Vagina (tissue), 2 donors: ENCODE measurements at regions not wholly inside any gene's neighbourhood (a gene's known extent, or its start where the extent isn't known, plus 50 kb on each side); places are given as distances from the start of the nearest gene placed in this dataset.

Experiments
- POLR2AphosphoS5 ChIP-seq, 2 donors: sonication (generic); formaldehyde crosslinking; IDR thresholded peaks; one replicate each; pipeline ENCODE4 v1.9.0; 2017; ENCODE audit warnings: antibody characterized with exemption in 2 of 2, mild to moderate bottlenecking in 2 of 2, low read depth in 1 of 2; ENCODE audit not compliant: insufficient read depth in 1 of 2
- TF ChIP-seq, protein P1 (sequence below), 3 experiments: fragments of 450-650 bp in 2 of 3; fragments of 200-600 bp in 1 of 3; sonication (generic) in 1 of 3; IDR thresholded peaks; one replicate each; pipeline ENCODE4 v1.5.1; 2017 to 2019; ENCODE audit warnings: antibody characterized with exemption in 3 of 3, mild to moderate bottlenecking in 2 of 3, moderate library complexity in 2 of 3

GRCh38 chr1:234692966-234693580 is 83.1 kb upstream of the IRF2BP2 start:
- TF ChIP-seq, protein P1, sequence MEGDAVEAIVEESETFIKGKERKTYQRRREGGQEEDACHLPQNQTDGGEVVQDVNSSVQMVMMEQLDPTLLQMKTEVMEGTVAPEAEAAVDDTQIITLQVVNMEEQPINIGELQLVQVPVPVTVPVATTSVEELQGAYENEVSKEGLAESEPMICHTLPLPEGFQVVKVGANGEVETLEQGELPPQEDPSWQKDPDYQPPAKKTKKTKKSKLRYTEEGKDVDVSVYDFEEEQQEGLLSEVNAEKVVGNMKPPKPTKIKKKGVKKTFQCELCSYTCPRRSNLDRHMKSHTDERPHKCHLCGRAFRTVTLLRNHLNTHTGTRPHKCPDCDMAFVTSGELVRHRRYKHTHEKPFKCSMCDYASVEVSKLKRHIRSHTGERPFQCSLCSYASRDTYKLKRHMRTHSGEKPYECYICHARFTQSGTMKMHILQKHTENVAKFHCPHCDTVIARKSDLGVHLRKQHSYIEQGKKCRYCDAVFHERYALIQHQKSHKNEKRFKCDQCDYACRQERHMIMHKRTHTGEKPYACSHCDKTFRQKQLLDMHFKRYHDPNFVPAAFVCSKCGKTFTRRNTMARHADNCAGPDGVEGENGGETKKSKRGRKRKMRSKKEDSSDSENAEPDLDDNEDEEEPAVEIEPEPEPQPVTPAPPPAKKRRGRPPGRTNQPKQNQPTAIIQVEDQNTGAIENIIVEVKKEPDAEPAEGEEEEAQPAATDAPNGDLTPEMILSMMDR (IDR thresholded peaks at IDR 0.05): no peak
- no peak for TF ChIP-seq POLR2AphosphoS5 (IDR thresholded peaks at IDR 0.05; ENCODE audit: insufficient read depth in 1 of 2, low read depth in 1 of 2)
